Stimulated activated naive CD8-positive, alpha-beta T cell treated with anti-CD3 and anti-CD28 coated beads, Interleukin-15, Interleukin-2, amounts not matched to agents 100 U/mL and 50 U/mL, for 24 hours (primary cell): ENCODE measurements at regions not wholly inside any gene's neighbourhood (a gene's known extent, or its start where the extent isn't known, plus 50 kb on each side); places are given as distances from the start of the nearest gene placed in this dataset.

Source experiments
- ATAC-seq: fragments of 150-1000 bp; cut with Tn5 transposase; one replicate; pipeline ENCODE4 v1.10.0; 2021
- DNase-seq: peaks from one replicate; pipeline ENCODE4 v3.0.0; 2021

GRCh38 chr14:89607453-89607852 lies 190.4 kb upstream of the FOXN3 start:
- no peak for DNase-seq
- no peak for ATAC-seq

GRCh38 chr14:89603938-89604480 lies 187.0 kb upstream of the FOXN3 start:
- no peak for DNase-seq
- no peak for ATAC-seq

DNA sequence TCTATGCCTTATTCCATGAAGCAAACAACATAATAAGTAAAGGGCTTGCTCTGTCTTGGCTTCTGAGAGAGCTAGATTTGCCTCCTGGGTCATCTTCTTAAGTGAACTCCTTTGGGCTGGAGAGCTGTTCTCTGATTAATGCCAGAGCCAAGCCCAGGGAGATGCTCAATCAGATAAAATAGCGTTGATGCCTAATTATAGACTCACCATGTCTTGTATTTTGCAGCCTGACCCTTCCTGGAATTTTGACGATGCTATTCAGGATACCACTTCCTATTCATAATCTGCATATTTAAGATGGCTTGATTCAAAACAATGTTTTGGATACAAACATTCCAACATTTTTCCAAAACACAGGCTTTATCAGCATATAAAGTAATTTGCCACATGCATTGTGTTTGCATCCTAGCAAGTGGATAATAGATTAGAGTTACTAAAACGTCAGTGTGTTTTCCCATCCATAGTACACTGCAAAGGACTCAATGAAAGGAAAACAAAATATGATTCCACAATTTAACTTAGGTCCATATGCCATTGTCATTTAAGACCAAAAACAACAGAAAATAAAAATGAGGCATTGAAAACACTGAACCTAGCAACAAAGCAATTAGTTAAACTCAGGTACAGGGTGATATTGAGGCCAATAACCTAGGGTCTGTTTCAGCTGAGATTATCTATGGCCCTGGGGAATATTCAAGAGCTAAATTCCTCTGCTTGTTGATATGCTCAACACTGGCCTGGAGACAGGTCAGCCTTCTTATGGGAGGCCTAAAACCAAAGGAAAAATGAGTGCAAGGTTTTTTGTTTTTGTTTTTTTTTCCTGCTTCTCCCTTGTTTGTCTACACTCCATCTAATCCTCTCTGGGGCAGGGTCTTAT lies 184.2 kb upstream of the FOXN3 start:
- no peak for DNase-seq
- ATAC-seq, result no peak

DNA sequence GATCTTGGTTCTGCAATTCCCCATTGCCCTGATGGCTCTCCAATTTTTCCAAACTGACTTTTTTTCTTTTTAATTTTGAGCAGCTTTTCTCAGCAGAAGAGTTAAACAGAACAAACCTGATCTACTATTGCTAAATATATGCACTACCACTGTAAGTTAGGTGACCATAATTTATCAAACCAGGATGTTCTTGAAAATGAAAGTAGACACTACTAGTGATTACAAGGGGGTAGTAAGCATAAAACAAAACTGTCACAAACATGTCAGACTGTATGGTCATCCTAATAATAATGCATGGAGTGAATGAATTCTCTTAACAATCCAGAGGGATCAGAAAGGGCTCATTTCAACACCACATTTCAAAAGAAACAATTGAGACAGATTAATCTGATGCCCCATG lies 183.0 kb upstream of the FOXN3 start:
- ATAC-seq (no peak), DNase-seq (no peak)

GRCh38 chr14:89598548-89599186 lies 181.6 kb upstream of the FOXN3 start:
- ATAC-seq, result no peak
- no peak for DNase-seq

- no peak for DNase-seq
- ATAC-seq, result no peak
Measured at GRCh38 chr14:89592961-89593360, 175.9 kb upstream of the FOXN3 start.

- no peak for DNase-seq
- peak; percentile 28 for ATAC-seq
Measured at GRCh38 chr14:89589400-89590118, 172.5 kb upstream of the FOXN3 start.

DNA sequence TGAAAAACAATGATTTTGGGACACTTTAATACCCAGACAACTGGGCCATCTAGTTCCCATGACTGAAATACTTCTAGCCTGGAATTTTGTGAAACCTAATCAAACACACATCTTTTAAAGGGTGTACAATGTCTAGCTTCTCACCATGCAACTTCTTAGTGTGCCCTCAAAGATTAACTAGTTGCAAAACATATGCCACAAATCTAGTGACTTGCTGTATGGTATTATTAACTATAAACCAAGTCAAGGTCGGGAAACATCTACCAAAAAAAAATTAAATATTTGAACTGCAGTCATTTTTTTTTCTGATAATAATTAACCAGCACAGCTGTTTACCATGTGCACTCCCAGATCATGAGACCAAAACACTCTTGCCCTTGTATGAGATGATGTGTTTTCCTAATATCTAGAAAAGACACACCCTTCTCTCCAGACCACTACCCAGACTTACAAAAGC lies 171.8 kb upstream of the FOXN3 start:
- ATAC-seq, result no peak
- no peak for DNase-seq

- ATAC-seq (no peak), DNase-seq (no peak)
Measured at GRCh38 chr14:89588016-89588415, 171.0 kb upstream of the FOXN3 start.

GRCh38 chr14:89587136-89587420 lies 170.0 kb upstream of the FOXN3 start:
- no peak for DNase-seq
- ATAC-seq, result no peak

GRCh38 chr14:89586258-89587135 lies 169.5 kb upstream of the FOXN3 start:
- ATAC-seq, result peak; percentile 61
- DNase-seq, result no peak

GRCh38 chr14:89578156-89578555 lies 161.1 kb upstream of the FOXN3 start:
- DNase-seq (no peak), ATAC-seq (no peak)

- DNase-seq (no peak), ATAC-seq (no peak)
Measured at GRCh38 chr14:89576960-89577359, 159.9 kb upstream of the FOXN3 start.

- no peak for ATAC-seq
- no peak for DNase-seq
Measured at GRCh38 chr14:89576145-89576927, 159.3 kb upstream of the FOXN3 start.

GRCh38 chr14:89575386-89576061 lies 158.5 kb upstream of the FOXN3 start:
- no peak for ATAC-seq
- DNase-seq, result no peak

DNA sequence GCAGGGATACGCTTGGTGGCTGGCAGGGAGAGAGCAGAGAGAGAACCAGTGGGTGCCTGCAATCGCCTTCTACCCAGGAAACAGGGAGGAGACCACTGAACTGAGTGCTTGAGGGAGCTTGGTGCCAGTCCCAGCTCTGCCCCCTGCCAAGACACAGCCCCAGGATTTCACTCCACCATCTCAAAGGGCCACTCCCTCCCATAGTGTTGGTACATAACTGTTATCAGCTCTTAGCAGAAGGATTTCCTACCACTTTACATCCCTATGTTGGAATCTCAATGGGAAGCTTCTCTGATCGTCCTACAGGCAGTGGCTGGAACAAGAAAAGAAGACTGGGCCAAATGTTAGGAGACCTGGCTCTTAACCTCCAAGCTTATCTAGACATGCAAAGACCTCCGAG lies 157.4 kb upstream of the FOXN3 start:
- ATAC-seq (no peak), DNase-seq (no peak)

GRCh38 chr14:89573399-89573657 lies 156.3 kb upstream of the FOXN3 start:
- ATAC-seq (no peak), DNase-seq (no peak)

DNA sequence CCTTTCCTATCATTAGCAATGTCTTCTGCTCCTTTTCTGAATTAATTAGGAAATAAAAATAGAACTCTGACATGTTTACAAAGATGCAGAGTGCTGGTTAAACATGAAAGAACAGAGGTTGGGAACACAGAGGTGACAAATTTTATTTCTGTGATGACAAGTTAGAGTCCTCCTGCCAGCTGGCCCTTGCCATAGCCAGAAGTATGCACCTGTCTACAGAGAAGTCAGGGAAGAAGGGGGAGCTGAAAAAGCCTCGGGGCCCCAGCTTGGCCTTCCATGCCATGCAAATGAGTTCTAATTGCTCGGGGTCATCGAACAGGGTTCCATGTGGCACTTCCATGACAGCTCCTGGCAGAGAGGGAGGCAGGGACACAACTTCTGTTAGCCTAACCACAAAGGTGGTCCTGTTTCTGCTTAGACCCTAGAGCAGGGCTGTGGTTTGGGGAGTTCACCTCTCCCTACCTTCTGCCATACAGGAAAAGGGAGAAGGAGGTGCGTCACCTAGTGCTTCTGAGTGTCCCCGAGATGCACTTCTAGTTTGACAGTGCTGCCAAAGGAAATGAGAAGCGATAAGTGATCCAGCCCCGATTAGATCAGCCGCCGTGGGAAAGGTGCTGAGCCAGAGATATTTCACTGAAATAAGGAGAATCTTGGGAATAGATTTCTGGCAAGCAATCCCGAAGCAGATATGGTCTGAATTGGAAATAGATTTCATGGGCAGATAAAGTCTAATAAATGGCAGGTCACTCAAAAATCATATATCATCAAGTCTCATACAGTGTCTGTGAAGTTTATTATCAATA lies 155.8 kb upstream of the FOXN3 start:
- DNase-seq (no peak), ATAC-seq (no peak)

DNA sequence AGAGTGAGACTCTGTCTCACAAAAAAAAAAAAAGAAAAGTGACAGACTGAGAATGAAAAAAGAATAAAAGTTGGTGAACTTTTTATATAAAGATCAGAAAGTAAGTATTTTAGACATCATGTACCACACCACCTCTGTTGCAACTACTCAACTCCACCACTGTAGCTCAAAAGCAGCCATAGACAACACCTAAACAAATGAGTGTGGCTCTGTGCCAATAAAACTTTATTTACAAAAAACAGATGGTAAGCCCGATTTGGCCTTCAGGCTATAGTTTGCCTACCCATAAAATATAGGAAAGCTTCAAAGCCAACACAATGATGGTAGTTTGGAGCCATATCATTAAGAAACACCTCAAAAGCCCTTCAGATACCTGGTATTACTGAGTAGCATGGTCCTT lies 154.5 kb upstream of the FOXN3 start:
- no peak for ATAC-seq
- DNase-seq, result no peak
